Stimulated activated CD4-positive, alpha-beta T cell treated with anti-CD3 and anti-CD28 coated beads, Interleukin-15, amount 100 ng/mL, for 48 hours (primary cell): ENCODE measurements at regions not wholly inside any gene's neighbourhood (a gene's known extent, or its start where the extent isn't known, plus 50 kb on each side); places are given as distances from the start of the nearest gene placed in this dataset.

Source experiments
- DNase-seq, 2 donors: peaks; one replicate each; pipeline ENCODE4 v3.0.0-alpha.2; 2020; ENCODE audit warnings: low read depth in 2 of 2

- DNase-seq = no peak
Measured at GRCh38 chrX:20325786-20326388, 59.2 kb upstream of the RPS6KA3 start.

DNA sequence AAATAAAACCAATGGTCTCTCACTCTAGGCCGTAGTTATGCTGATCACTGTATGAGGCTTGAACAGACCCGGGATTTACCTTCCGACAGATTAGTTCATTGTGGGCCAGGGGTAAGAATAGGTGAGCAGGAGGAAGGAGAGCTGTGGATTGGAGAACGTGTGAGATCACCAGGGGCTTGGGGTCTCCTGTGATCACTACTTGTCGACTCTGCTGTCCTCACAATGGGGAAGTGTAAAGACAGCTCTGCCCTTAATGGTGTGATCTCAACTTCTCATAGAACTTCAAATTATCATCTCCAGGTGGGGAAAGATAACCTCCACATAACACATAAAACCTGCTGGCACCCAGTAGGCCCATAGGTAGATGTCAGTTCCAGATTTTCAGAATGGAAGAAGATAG is 56.2 kb upstream of the RPS6KA3 start:
- DNase-seq = no peak

GRCh38 chrX:20320461-20321159 is 53.9 kb upstream of the RPS6KA3 start:
- DNase-seq = no peak

DNA sequence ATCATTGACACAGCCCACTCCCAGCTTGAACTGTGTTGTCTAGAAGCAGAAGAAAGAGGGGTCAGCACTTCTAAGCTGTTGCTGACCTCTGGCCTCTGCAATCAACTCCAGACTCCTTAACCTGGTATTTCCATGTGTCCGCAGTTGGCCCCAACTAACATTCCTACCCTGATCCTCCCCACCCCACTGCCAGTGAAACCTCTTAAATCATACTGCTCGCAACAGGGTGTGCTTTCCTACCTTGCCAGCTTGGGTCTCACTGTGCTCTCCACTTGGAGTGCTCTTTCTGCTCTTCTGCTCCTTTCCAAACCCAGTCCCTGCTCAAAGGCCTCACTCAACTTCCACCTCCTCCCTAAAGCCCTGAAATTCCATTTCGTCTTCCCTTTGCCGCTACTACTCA is 52.3 kb upstream of the RPS6KA3 start:
- DNase-seq = no peak

GRCh38 chrX:20317873-20318272 is 51.2 kb upstream of the RPS6KA3 start:
- no peak for DNase-seq
